Nephron progenitor cell (in vitro differentiated cells): ENCODE measurements at regions not wholly inside any gene's neighbourhood (a gene's known extent, or its start where the extent isn't known, plus 50 kb on each side); places are given as distances from the start of the nearest gene placed in this dataset.

ENCODE experiments used
- DNase-seq: peaks from one replicate; pipeline ENCODE4 v3.0.0; 2021
- H3K27ac Mint-ChIP-seq: 2 replicates; pipeline ENCODE4 v1.8.0; 2021; ENCODE audit warnings: mild to moderate bottlenecking, moderate library complexity, mixed read lengths
- H3K27me3 Mint-ChIP-seq: 2 replicates; pipeline ENCODE4 v1.8.0; 2021; ENCODE audit warnings: mild to moderate bottlenecking, low read depth, mixed read lengths; ENCODE audit not compliant: poor library complexity
- H3K36me3 Mint-ChIP-seq: 2 replicates; pipeline ENCODE4 v1.8.0; 2021; ENCODE audit warnings: low read depth, mixed read lengths
- H3K4me1 Mint-ChIP-seq: 2 replicates; pipeline ENCODE4 v1.8.0; 2021; ENCODE audit warnings: mixed read lengths
- H3K4me3 Mint-ChIP-seq: 2 replicates; pipeline ENCODE4 v1.8.0; 2021; ENCODE audit warnings: mild to moderate bottlenecking, moderate library complexity, mixed read lengths
- H3K9me3 Mint-ChIP-seq: 2 replicates; pipeline ENCODE4 v1.8.0; 2021; ENCODE audit warnings: mild to moderate bottlenecking, moderate library complexity, mixed read lengths
- TF ChIP-seq, protein P1 (sequence below): fragments of 200-600 bp; sonication (generic); IDR thresholded peaks from 2 replicates; pipeline ENCODE4 v1.5.0; 2021; ENCODE audit warnings: antibody characterized with exemption

DNA sequence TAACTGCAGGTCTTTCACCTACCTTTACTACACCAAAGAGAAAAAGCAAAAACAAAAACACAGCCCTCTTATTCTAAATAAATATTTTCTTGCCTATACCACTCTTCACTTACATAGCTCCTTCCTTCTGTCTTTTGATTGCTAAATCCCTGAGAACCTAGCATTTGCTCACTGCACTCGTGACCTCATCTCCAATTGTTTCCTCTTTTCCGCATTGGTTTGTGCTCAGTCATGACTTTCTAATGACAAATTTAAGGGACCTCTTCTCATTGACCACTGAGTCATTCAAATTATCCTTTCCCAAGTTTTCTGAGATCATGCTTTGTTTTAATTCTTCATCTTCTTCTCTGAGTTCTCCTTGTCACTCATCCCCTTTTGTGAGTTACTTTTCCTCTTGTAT is 1697.1 kb downstream of the STIM2 start:
- no peaks in the 10 kb centered on the region for H3K4me1 Mint-ChIP-seq
- TF ChIP-seq, protein P1, sequence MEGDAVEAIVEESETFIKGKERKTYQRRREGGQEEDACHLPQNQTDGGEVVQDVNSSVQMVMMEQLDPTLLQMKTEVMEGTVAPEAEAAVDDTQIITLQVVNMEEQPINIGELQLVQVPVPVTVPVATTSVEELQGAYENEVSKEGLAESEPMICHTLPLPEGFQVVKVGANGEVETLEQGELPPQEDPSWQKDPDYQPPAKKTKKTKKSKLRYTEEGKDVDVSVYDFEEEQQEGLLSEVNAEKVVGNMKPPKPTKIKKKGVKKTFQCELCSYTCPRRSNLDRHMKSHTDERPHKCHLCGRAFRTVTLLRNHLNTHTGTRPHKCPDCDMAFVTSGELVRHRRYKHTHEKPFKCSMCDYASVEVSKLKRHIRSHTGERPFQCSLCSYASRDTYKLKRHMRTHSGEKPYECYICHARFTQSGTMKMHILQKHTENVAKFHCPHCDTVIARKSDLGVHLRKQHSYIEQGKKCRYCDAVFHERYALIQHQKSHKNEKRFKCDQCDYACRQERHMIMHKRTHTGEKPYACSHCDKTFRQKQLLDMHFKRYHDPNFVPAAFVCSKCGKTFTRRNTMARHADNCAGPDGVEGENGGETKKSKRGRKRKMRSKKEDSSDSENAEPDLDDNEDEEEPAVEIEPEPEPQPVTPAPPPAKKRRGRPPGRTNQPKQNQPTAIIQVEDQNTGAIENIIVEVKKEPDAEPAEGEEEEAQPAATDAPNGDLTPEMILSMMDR: no peak
- H3K9me3 Mint-ChIP-seq: peaks cover 3% of the 10 kb centered on the region
- DNase-seq: no peak
- no peak overlapping the region for H3K27ac Mint-ChIP-seq
- H3K36me3 Mint-ChIP-seq: no peaks in the 10 kb centered on the region
- H3K27me3 Mint-ChIP-seq: no peaks in the 10 kb centered on the region
- no peak overlapping the region for H3K4me3 Mint-ChIP-seq

DNA sequence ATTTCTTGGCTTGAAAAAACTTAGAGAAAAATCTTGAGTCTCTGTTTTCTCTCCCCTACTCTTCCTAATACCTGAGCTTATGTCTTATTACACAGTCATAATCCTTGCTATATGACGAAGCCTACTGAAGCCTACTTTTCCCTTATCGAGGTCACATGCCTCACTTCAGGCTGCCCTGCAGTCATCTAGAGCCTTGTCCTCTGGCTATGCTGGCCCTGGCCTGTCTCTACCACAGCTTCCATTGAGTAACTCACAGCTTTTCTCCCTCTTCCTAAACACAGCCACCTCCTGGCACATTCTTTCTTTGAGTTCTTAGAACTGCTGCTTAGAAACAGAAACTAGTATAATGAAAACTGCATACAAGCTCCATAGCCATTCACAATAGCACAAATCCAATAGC is 1698.3 kb downstream of the STIM2 start:
- no peak for DNase-seq
- H3K4me1 Mint-ChIP-seq: no peaks in the 10 kb centered on the region
- H3K27ac Mint-ChIP-seq: no peak overlapping the region
- H3K4me3 Mint-ChIP-seq: no peak overlapping the region
- no peaks in the 10 kb centered on the region for H3K27me3 Mint-ChIP-seq
- TF ChIP-seq, protein P1: no peak
- H3K36me3 Mint-ChIP-seq: no peaks in the 10 kb centered on the region
- H3K9me3 Mint-ChIP-seq: no peaks in the 10 kb centered on the region

DNA sequence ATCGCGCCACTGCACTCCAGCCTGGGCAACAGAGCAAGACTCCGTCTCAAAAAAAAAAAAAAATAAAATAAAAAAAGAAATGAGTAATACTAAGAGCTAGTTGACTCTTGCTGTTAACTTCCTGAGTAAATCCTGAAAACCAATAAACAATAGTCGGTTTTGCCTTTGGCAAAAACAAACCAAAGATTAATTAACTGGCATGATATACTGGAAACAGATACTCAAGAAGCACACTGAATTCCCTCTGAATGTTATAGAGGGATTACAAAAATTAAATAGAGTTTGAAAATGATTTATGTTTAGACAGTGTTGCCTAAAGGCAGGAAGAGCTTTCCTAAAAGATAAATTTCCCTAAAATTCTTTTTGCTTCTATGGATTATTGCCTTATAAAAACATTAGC is 1702.3 kb downstream of the STIM2 start:
- TF ChIP-seq, protein P1: no peak

DNA sequence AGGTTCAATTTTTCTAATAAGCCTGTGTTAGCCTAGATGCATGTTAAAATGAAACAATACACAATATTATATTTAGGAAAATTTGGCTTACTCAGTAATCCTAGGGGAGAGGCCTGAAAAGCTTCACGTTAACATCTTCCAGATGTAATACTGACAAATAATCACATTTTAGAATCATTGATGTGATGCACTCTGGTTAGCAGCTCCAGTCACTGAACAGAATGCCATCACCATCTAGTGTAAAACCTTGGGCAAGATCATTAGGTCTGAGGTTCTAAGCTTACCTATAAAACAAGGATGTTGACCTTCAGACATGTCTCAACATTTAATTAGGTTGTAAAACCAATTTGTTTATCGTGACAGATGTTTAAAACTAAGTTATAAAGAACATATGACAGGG is 1704.8 kb downstream of the STIM2 start:
- Mint-ChIP-seq H3K4me1 (no peaks in the 10 kb centered on the region), H3K27ac (no peak overlapping the region), H3K9me3 (peaks cover 25% of the 10 kb centered on the region), H3K27me3 (peaks cover 3% of the 10 kb centered on the region), H3K36me3 (no peaks in the 10 kb centered on the region), H3K4me3 (no peak overlapping the region)
- no peak for DNase-seq
- TF ChIP-seq, protein P1: no peak

More for the DNA sequence above, 1702.3 kb downstream of the STIM2 start:
- Mint-ChIP-seq H3K4me1 (no peaks in the 10 kb centered on the region), H3K27ac (no peak overlapping the region), H3K36me3 (no peaks in the 10 kb centered on the region), H3K9me3 (peaks cover 12% of the 10 kb centered on the region), H3K4me3 (no peak overlapping the region), H3K27me3 (no peaks in the 10 kb centered on the region)
- no peak for DNase-seq

DNA sequence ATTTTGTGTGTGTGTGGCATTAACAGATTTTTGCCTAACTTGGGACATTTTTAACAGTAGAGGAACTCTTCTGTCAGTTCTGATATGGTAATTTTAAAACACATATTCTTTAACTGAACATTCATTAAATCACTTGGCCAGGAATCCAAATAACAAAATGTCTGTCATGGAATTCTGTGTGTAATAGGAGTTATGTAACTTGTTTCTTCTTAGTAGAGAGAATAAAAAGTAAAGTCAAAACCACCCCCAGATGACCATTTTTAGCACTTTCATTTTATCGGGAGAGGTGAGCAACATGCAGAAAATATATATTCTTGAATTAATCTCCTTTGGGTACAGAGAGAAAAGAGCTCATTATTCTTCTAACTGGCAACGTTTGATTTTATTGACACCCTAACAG is 1740.3 kb downstream of the STIM2 start:
- H3K4me3 Mint-ChIP-seq: no peak overlapping the region
- H3K4me1 Mint-ChIP-seq: no peaks in the 10 kb centered on the region
- no peaks in the 10 kb centered on the region for H3K36me3 Mint-ChIP-seq
- no peak overlapping the region for H3K27ac Mint-ChIP-seq
- no peak for DNase-seq
- TF ChIP-seq, protein P1: no peak
- peaks cover 6% of the 10 kb centered on the region for H3K9me3 Mint-ChIP-seq
- no peaks in the 10 kb centered on the region for H3K27me3 Mint-ChIP-seq

DNA sequence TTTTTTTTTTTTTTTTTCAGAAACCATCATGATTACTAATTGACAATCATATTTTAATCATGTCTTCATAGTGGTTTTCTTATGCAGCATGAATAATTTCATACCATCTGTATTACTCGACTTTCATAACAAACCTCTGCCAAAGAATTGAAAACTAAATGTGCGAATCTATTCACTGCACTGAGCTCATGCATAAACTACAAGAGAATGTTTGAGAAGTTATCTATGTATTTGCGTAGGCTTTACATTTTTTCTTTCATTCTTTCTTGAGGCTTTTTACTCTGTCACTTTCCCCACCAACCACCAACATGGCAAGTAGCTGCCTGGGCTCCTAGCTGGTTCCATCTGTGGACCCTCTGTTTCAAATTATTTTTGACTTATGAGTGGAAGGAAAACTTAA is 1761.0 kb downstream of the STIM2 start:
- TF ChIP-seq, protein P1: no peak
- Mint-ChIP-seq H3K4me1 (no peaks in the 10 kb centered on the region), H3K9me3 (peaks cover under 1% of the 10 kb centered on the region), H3K4me3 (no peak overlapping the region), H3K27ac (no peak overlapping the region), H3K36me3 (no peaks in the 10 kb centered on the region), H3K27me3 (no peaks in the 10 kb centered on the region)
- no peak for DNase-seq
